ENCODE measurements at regions not wholly inside any gene's neighbourhood (a gene's known extent, or its start where the extent isn't known, plus 50 kb on each side); places are given as distances from the start of the nearest gene placed in this dataset.

DNA sequence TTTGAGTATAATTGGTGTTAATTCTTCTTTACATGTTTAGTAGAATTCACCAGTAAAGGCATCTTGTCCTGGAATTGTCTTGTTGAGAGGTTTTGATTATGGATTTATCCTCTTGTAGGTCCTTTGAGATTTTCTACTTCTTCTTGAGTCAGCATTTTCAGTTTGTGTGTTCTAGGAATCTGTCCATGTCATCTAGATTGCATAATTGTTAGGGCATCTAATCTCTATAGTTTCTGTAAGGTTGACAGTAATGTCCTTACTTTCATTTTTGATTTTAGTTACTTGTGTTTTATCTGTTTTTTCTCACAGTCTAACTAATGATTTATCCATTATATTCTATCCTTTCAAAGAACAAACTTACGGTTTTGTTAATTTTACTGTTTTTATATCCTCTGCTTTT is 492.0 kb downstream of the FGF9 start:
- TF ChIP-seq, protein P1, sequence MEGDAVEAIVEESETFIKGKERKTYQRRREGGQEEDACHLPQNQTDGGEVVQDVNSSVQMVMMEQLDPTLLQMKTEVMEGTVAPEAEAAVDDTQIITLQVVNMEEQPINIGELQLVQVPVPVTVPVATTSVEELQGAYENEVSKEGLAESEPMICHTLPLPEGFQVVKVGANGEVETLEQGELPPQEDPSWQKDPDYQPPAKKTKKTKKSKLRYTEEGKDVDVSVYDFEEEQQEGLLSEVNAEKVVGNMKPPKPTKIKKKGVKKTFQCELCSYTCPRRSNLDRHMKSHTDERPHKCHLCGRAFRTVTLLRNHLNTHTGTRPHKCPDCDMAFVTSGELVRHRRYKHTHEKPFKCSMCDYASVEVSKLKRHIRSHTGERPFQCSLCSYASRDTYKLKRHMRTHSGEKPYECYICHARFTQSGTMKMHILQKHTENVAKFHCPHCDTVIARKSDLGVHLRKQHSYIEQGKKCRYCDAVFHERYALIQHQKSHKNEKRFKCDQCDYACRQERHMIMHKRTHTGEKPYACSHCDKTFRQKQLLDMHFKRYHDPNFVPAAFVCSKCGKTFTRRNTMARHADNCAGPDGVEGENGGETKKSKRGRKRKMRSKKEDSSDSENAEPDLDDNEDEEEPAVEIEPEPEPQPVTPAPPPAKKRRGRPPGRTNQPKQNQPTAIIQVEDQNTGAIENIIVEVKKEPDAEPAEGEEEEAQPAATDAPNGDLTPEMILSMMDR (IDR thresholded peaks at IDR 0.05): no peak
- TF ChIP-seq SIN3A (IDR thresholded peaks at IDR 0.05; ENCODE audit: borderline replicate concordance, insufficient read depth, low read depth, low read length): no peak
- TF ChIP-seq TCF7L2 (IDR thresholded peaks at IDR 0.05; ENCODE audit: low read depth, low read length): no peak
- TF ChIP-seq, protein P2, sequence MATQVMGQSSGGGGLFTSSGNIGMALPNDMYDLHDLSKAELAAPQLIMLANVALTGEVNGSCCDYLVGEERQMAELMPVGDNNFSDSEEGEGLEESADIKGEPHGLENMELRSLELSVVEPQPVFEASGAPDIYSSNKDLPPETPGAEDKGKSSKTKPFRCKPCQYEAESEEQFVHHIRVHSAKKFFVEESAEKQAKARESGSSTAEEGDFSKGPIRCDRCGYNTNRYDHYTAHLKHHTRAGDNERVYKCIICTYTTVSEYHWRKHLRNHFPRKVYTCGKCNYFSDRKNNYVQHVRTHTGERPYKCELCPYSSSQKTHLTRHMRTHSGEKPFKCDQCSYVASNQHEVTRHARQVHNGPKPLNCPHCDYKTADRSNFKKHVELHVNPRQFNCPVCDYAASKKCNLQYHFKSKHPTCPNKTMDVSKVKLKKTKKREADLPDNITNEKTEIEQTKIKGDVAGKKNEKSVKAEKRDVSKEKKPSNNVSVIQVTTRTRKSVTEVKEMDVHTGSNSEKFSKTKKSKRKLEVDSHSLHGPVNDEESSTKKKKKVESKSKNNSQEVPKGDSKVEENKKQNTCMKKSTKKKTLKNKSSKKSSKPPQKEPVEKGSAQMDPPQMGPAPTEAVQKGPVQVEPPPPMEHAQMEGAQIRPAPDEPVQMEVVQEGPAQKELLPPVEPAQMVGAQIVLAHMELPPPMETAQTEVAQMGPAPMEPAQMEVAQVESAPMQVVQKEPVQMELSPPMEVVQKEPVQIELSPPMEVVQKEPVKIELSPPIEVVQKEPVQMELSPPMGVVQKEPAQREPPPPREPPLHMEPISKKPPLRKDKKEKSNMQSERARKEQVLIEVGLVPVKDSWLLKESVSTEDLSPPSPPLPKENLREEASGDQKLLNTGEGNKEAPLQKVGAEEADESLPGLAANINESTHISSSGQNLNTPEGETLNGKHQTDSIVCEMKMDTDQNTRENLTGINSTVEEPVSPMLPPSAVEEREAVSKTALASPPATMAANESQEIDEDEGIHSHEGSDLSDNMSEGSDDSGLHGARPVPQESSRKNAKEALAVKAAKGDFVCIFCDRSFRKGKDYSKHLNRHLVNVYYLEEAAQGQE (IDR thresholded peaks at IDR 0.05; ENCODE audit: insufficient read depth in 1 of 2, low read depth in 2 of 2, low read length in 1 of 2): no peak
